HG02884 (cell line): ENCODE measurements at regions not wholly inside any gene's neighbourhood (a gene's known extent, or its start where the extent isn't known, plus 50 kb on each side); places are given as distances from the start of the nearest gene placed in this dataset.
"Not testable (repeated sequence)": the region's sequence is repeated elsewhere in the genome, so short reads cannot be mapped to it uniquely, and the experiment has no call there.

Experiments used
- ATAC-seq: cut with Tn5 transposase; IDR thresholded peaks from one replicate; pipeline ENCODE4 v1.9.1; 2021; ENCODE audit warnings: mild to moderate bottlenecking, moderate library complexity; ENCODE audit not compliant: unreplicated experiment

DNA sequence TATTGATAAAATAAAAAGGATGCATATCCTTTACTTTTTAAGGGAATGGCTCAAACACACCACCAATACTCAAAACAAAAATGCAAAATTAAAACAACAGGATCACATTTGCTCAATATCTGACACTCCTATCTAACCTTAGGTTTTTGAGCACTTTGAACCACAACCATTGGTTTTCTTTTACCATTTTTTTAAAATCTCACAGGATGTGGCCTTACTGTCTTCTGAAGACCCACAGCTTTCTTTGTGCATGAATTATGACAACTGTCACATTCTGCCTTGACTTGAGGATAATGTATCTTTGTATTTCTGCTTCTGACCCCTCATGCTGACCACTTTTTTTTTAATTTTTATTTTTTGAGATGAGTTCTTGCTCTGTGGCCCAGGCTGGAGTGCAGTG lies 461.1 kb upstream of the NRP1 start:
- no peak for ATAC-seq

DNA sequence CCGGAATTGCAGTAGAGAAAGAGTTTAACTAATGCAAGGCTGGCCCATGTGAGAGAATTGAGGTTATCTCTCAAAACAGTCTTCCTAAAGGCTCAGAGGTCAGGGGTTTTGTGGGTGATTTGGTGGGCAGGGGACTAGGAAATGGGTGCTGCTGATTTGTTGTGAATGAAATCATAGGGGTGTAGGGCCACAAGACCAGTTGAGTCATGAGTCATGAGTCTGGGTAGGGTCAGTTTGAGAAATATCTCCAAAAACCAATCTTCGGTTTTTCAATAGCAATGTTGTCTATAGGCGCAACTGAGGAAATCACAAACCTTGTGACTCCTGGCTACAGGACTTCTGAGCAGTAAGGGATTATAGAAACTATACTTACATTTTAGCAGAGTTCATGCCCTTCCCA lies 460.0 kb upstream of the NRP1 start:
- no peak for ATAC-seq

DNA sequence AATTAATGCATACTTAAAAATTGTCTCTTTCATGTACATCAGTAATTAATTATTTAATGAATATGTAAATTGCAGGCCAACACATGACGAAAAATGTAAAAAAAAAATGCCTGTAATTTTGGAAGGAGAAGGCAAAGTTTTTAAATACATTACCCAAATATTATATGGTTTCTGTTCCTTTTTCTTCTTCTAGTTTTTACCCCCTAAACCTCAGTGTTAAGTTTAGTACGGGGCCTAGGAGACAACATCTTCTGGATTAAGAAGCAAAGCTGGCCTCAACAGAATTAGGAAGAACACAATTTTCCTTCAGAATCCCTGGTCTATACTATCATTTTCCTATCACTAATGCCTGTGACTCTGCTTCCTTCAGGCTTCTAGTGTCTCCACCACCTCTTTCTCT lies 459.3 kb upstream of the NRP1 start:
- ATAC-seq: no peak

DNA sequence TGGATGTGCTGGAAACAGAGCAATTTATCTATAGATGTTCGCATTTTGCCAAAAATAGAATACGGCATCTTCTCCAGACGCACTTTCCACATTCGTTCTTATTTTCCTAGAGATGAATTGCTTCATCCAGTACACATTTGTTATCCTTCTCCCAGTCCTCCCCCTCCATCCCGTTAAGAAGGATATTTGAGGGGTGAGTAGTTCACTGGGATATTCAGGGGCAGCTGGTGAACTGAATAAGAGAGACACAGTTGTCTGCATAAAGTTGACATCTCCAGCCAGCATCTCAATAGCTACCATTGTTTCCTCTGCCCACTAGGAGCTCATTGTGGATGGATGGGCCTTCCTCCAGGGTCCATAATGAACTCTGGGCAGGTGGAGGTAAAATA lies 456.8 kb upstream of the NRP1 start:
- ATAC-seq: no peak

- ATAC-seq: no peak
Observed at GRCh38 chr10:33790521-33791271, 456.2 kb upstream of the NRP1 start.

- ATAC-seq: no peak
Observed at GRCh38 chr10:33783557-33783956, 449.1 kb upstream of the NRP1 start.

GRCh38 chr10:33783078-33783477 lies 448.6 kb upstream of the NRP1 start:
- ATAC-seq: no peak

GRCh38 chr10:33781606-33782395 lies 447.3 kb upstream of the NRP1 start:
- ATAC-seq: no peak

DNA sequence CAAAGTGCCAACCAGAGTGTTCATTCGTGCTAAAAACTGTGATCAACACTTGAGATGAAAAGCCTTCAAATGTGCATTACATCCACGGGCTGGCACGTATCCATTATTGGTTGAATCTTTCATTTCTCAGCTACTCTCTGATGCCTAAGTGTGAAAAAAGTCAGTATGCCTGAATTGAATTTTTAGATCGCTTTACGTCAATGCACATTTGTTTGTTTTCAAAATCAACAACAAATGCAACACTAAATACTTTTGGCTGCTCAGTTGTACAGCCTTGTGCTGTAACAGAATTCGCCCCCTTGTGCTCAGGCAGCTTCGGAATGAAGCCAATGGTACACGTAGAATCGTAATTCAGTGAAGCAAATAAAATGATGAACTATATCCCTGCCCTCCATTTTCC lies 446.5 kb upstream of the NRP1 start:
- no peak for ATAC-seq

DNA sequence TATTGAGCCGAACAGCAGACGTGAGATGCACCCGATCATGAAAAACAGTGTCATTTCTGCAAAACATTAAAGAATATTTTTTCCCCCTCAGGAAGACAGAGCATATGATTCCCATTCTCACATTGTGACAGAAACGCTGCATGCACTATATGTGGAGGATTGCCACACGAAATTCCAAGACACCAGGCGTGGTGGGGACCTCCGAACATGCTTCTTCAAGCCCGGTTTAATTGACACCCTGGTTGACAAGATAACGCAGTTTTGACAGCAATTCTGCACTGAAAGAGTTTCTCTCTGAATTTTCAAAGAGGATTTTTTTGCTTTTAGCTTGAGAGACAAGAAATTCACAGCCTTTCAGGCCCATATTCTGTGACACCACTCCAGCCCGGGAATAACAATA lies 442.8 kb upstream of the NRP1 start:
- ATAC-seq: no peak

- no peak for ATAC-seq
Observed at GRCh38 chr10:33776419-33777070, 442.1 kb upstream of the NRP1 start.

GRCh38 chr10:33774857-33775256 lies 440.4 kb upstream of the NRP1 start:
- ATAC-seq: no peak

DNA sequence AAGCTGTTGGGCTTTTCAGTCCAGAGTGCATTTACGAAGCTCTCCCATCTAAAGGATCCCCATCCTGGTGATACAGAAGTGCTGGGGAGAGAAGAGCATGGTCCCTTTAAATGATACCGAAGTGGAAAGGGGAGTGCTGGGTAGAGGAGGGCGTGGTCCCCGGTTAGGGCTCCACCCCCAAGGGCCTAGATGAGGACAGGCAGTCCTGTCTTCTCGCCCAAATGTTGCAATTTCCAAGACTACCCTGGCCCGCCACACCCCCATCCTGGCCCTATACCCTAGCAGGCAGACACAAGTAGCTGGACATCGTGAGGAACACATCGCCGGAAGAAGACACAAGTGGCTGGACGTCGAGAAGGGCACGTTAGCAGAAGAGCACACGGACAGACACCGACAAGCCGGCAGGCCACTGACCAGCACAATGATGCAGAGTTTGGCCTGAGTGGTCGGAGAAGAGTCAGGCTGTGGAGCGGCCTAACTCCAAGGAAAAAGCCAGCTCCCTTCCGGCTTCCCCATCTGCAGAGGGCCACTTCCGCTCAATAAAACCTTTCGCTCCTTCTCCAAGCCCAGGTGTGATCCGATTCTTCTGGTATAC lies 439.5 kb upstream of the NRP1 start:
- no peak for ATAC-seq

DNA sequence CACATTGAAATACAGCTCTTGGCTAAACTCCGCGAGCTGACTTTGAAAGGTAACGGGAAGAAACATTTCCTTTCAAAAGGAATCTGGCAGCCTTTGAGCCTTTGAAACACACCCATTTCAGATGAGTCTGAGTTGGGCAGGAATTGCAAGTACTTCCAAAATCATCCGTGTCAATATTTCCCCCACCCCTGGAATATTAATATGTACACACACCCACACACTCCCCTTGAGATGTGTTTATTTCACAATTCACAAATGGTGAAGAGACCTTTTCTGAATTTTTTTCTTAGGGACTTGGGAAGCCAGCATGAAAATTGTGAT lies 438.7 kb upstream of the NRP1 start:
- ATAC-seq: no peak

- ATAC-seq: no peak
Observed at GRCh38 chr10:33772370-33773252, 438.1 kb upstream of the NRP1 start.

DNA sequence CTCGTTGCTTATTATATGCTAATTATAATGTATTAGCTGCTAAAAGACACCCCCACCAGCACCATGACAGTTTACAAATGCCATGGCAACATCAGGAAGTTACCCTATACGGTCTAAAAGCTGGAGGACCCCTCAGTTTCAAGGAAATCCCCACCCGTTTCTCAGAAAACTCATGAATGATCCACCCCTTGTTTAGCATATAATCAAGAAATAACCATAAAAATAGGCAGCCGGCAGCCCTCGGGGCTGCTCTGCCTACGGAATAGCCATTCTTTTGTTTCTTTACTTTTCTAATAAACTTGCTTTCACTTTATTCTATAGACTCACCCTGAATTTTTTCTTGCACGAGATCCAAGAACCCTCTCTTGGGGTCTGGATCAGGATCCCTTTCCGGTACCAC lies 437.4 kb upstream of the NRP1 start:
- ATAC-seq: not testable (repeated sequence)

DNA sequence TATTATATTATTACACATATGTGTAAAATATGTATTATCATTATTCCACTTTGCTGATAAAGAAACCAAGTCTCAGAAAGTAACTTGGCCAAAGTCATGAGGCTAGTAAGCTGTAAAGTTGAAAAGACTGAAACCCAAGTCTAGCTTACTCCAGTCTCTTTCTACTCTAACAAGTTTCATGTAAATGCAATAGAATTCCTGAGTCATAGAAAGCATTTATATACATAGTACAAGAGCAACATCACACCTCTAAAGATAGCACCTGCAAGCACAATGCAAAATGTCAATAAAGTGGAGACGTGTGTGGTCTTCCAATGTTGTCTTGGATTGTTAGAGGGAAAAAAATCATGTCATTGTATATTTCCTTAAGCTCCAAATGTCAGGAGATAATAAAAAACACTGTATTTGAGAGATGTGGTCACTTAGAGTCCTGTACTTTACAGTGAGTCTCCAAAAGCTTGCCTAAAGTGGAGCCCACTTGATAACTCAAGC lies 430.3 kb upstream of the NRP1 start:
- ATAC-seq: no peak

GRCh38 chr10:33760056-33760943 lies 425.8 kb upstream of the NRP1 start:
- no peak for ATAC-seq

DNA sequence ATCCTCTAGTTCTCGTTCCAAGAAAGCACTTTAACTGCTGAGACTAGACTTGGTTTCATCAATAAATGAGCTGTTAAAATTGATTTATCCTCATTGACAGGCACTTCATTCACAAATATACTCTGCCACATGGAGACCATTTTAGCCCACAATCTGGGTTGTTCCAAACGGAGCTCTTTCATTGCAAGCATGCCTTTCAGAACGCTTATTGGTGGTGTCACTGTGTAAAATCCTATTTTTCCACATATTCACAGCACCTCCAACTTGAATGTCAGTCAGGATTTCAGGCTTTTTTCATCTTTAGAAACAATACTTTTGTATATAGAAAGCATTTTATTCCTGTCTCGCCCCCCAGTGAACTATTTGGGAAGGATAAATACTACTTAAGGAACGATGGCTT lies 424.7 kb upstream of the NRP1 start:
- no peak for ATAC-seq

GRCh38 chr10:33758299-33758698 lies 423.8 kb upstream of the NRP1 start:
- ATAC-seq: no peak
